ENCODE measurements at regions not wholly inside any gene's neighbourhood (a gene's known extent, or its start where the extent isn't known, plus 50 kb on each side); places are given as distances from the start of the nearest gene placed in this dataset.

DNA sequence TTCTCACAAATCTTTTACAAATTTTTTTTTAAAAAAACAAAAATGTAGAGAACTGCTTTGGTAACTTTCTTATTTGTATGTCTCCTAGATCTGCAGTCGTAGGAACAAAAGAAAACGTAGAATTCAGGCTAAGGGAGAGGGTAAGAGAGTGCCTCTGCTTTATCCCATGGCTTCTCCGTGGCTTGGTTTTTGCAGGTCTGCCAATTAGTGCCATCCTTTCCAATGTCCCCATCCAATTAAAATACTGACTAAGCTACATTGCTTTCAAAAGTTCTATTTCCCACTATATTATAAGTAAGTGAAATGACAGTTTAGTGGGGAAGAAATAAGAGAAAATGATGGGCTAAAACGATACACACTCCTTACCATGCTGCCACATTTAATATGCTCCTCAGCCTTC, 209.3 kb downstream of the CRPPA start:
- peaks cover 3% of the 10 kb centered on the region; the same call in 1 of the 3 replicates for H3K9me3 Mint-ChIP-seq
- Histone ChIP-seq H3K36me3 (ENCODE audit: insufficient read depth) (no peaks in the 10 kb centered on the region), H3K4me2 (no peak overlapping the region), H3K27ac (ENCODE audit: low read depth) (no peak overlapping the region), H3K4me3 (no peak overlapping the region), H3K79me2 (replicated peaks; ENCODE audit: insufficient read depth) (no peaks in the 10 kb centered on the region), H2AFZ (no peak overlapping the region), H4K20me1 (replicated peaks; ENCODE audit: insufficient read depth) (no peaks in the 10 kb centered on the region), H3K9me2 (ENCODE audit: insufficient read depth) (no peaks in the 10 kb centered on the region), H3F3A (replicated peaks; ENCODE audit: low read depth) (no peaks in the 10 kb centered on the region), H3K27me3 (ENCODE audit: insufficient read depth) (no peaks in the 10 kb centered on the region), H3K4me1 (ENCODE audit: insufficient read depth) (peaks cover 13% of the 10 kb centered on the region)
- H3K4me3 Mint-ChIP-seq: no peak overlapping the region
- no peak for ATAC-seq
- H3K27ac Mint-ChIP-seq: no peak overlapping the region
- peaks cover 11% of the 10 kb centered on the region for H3K4me1 Mint-ChIP-seq
- 0 out of 3 replicates have a peak, but pooled peaks cover 3% of the 10 kb centered on the region for H3K36me3 Mint-ChIP-seq (ENCODE audit: low read depth)
- TF ChIP-seq, protein P1, sequence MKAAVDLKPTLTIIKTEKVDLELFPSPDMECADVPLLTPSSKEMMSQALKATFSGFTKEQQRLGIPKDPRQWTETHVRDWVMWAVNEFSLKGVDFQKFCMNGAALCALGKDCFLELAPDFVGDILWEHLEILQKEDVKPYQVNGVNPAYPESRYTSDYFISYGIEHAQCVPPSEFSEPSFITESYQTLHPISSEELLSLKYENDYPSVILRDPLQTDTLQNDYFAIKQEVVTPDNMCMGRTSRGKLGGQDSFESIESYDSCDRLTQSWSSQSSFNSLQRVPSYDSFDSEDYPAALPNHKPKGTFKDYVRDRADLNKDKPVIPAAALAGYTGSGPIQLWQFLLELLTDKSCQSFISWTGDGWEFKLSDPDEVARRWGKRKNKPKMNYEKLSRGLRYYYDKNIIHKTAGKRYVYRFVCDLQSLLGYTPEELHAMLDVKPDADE (IDR thresholded peaks at IDR 0.05): no peak
- no peak for TF ChIP-seq ZNF114 (CRISPR knock-in tag; IDR thresholded peaks at IDR 0.05)
- TF ChIP-seq STAT1 (IDR thresholded peaks at IDR 0.05; ENCODE audit: unreplicated experiment): no peak
- no peak for TF ChIP-seq NANOG (IDR thresholded peaks at IDR 0.05; ENCODE audit: borderline replicate concordance)
- no peak for TF ChIP-seq JUNB (IDR thresholded peaks at IDR 0.05; ENCODE audit: unreplicated experiment)
- no peak for TF ChIP-seq POLR2AphosphoS5 (IDR thresholded peaks at IDR 0.05; ENCODE audit: low read depth)
- no peak for TF ChIP-seq ZNF331 (CRISPR knock-in tag; IDR thresholded peaks at IDR 0.05; ENCODE audit: low read depth)
- no peaks in the 10 kb centered on the region for H3K27me3 Mint-ChIP-seq (ENCODE audit: insufficient read depth, low read depth, poor library complexity)
- DNase-seq (ENCODE audit: low spot score): no peak

DNA sequence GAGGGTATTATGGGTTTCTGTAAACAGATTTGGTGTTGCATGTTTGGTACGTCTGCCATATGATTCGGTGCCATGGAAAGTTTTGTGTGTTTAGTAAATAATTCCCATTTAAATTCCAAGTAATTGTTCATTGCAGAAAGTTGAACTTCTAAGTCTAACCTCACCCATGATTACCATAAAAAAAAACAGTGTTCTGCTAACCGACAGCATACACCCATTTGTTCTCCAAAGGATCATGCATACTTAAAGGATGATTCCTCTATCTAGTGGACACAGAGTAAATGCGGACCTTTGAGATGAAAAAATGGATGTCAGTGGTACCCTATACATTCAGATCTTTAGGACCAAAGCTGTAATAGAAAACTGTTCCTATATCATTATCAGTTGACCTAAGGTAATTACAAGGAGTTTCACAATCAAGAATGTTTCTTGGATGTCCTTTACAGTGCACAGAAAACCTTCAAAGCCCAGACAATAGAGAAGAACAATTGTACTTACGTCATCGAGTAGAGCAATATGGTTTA, 209.9 kb downstream of the CRPPA start:
- DNase-seq (ENCODE audit: low spot score): no peak
- Histone ChIP-seq H3F3A (replicated peaks; ENCODE audit: low read depth) (no peaks in the 10 kb centered on the region), H3K79me2 (replicated peaks; ENCODE audit: insufficient read depth) (no peaks in the 10 kb centered on the region), H3K4me1 (ENCODE audit: insufficient read depth) (peaks cover 13% of the 10 kb centered on the region), H3K27ac (ENCODE audit: low read depth) (no peak overlapping the region), H3K9me2 (ENCODE audit: insufficient read depth) (no peaks in the 10 kb centered on the region), H3K27me3 (ENCODE audit: insufficient read depth) (no peaks in the 10 kb centered on the region), H2AFZ (no peak overlapping the region), H4K20me1 (replicated peaks; ENCODE audit: insufficient read depth) (no peaks in the 10 kb centered on the region), H3K4me2 (no peak overlapping the region), H3K4me3 (no peak overlapping the region), H3K36me3 (ENCODE audit: insufficient read depth) (no peaks in the 10 kb centered on the region)
- Mint-ChIP-seq H3K9me3 (peaks cover 3% of the 10 kb centered on the region; the same call in 1 of the 3 replicates), H3K27ac (no peak overlapping the region), H3K27me3 (ENCODE audit: insufficient read depth, low read depth, poor library complexity) (no peaks in the 10 kb centered on the region), H3K4me1 (peaks cover 11% of the 10 kb centered on the region), H3K4me3 (no peak overlapping the region), H3K36me3 (ENCODE audit: low read depth) (0 out of 3 replicates have a peak, but pooled peaks cover 3% of the 10 kb centered on the region)
- no peak for ATAC-seq
- TF ChIP-seq EZH2phosphoT487 (IDR thresholded peaks at IDR 0.05; ENCODE audit: unreplicated experiment) (no peak), NANOG (IDR thresholded peaks at IDR 0.05; ENCODE audit: borderline replicate concordance) (no peak), ZNF114 (CRISPR knock-in tag; IDR thresholded peaks at IDR 0.05) (no peak)

DNA sequence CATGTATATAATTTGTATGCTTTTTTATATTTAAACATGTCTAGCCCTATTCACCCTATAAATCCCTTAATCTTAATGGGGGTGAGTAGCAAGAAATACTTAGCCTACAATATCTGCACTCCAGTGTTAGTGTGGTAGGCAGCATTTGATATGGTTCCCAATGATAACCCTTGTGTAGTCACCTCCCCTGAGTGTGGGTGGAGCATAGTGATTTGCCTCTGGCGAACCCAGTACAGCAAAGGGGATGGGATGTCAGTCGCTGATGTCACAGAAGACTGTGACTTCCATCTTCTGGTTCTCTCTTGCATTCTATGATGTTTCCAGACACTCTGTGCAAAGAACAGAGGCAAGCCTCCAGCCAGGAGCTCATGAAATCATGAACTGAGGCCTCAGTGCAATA, 211.2 kb downstream of the CRPPA start:
- peaks cover 7% of the 10 kb centered on the region for H3K4me1 Mint-ChIP-seq
- Histone ChIP-seq H3K79me2 (replicated peaks; ENCODE audit: insufficient read depth) (no peaks in the 10 kb centered on the region), H4K20me1 (replicated peaks; ENCODE audit: insufficient read depth) (no peaks in the 10 kb centered on the region), H2AFZ (no peak overlapping the region), H3K4me3 (no peak overlapping the region), H3K4me1 (ENCODE audit: insufficient read depth) (peaks cover 12% of the 10 kb centered on the region), H3F3A (replicated peaks; ENCODE audit: low read depth) (no peaks in the 10 kb centered on the region), H3K27me3 (ENCODE audit: insufficient read depth) (no peaks in the 10 kb centered on the region), H3K9me2 (ENCODE audit: insufficient read depth) (no peaks in the 10 kb centered on the region), H3K4me2 (no peak overlapping the region), H3K27ac (ENCODE audit: low read depth) (no peak overlapping the region), H3K36me3 (ENCODE audit: insufficient read depth) (no peaks in the 10 kb centered on the region)
- TF ChIP-seq, protein P2, sequence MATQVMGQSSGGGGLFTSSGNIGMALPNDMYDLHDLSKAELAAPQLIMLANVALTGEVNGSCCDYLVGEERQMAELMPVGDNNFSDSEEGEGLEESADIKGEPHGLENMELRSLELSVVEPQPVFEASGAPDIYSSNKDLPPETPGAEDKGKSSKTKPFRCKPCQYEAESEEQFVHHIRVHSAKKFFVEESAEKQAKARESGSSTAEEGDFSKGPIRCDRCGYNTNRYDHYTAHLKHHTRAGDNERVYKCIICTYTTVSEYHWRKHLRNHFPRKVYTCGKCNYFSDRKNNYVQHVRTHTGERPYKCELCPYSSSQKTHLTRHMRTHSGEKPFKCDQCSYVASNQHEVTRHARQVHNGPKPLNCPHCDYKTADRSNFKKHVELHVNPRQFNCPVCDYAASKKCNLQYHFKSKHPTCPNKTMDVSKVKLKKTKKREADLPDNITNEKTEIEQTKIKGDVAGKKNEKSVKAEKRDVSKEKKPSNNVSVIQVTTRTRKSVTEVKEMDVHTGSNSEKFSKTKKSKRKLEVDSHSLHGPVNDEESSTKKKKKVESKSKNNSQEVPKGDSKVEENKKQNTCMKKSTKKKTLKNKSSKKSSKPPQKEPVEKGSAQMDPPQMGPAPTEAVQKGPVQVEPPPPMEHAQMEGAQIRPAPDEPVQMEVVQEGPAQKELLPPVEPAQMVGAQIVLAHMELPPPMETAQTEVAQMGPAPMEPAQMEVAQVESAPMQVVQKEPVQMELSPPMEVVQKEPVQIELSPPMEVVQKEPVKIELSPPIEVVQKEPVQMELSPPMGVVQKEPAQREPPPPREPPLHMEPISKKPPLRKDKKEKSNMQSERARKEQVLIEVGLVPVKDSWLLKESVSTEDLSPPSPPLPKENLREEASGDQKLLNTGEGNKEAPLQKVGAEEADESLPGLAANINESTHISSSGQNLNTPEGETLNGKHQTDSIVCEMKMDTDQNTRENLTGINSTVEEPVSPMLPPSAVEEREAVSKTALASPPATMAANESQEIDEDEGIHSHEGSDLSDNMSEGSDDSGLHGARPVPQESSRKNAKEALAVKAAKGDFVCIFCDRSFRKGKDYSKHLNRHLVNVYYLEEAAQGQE (IDR thresholded peaks at IDR 0.05; ENCODE audit: unreplicated experiment): no peak
- TF ChIP-seq EZH2 (IDR thresholded peaks at IDR 0.05; ENCODE audit: low read depth, unreplicated experiment) (no peak), EZH2phosphoT487 (IDR thresholded peaks at IDR 0.05; ENCODE audit: unreplicated experiment) (no peak), ZNF114 (CRISPR knock-in tag; IDR thresholded peaks at IDR 0.05) (no peak), CREB1 (CRISPR knock-in tag; IDR thresholded peaks at IDR 0.05; ENCODE audit: low read depth) (no peak), NANOG (IDR thresholded peaks at IDR 0.05; ENCODE audit: borderline replicate concordance) (no peak), STAT1 (IDR thresholded peaks at IDR 0.05; ENCODE audit: unreplicated experiment) (no peak), POLR2AphosphoS5 (IDR thresholded peaks at IDR 0.05; ENCODE audit: low read depth) (no peak)
- TF ChIP-seq, protein P1 (IDR thresholded peaks at IDR 0.05): no peak
- H3K9me3 Mint-ChIP-seq: no peaks in the 10 kb centered on the region
- no peak overlapping the region for H3K4me3 Mint-ChIP-seq
- DNase-seq (ENCODE audit: low spot score) (no peak), ATAC-seq (no peak)
- no peak overlapping the region for H3K27ac Mint-ChIP-seq
- no peaks in the 10 kb centered on the region for H3K36me3 Mint-ChIP-seq (ENCODE audit: low read depth)
- no peaks in the 10 kb centered on the region for H3K27me3 Mint-ChIP-seq (ENCODE audit: insufficient read depth, low read depth, poor library complexity)

Data from GM23338 (cell line).